ENCODE measurements at regions not wholly inside any gene's neighbourhood (a gene's known extent, or its start where the extent isn't known, plus 50 kb on each side); places are given as distances from the start of the nearest gene placed in this dataset.

DNA sequence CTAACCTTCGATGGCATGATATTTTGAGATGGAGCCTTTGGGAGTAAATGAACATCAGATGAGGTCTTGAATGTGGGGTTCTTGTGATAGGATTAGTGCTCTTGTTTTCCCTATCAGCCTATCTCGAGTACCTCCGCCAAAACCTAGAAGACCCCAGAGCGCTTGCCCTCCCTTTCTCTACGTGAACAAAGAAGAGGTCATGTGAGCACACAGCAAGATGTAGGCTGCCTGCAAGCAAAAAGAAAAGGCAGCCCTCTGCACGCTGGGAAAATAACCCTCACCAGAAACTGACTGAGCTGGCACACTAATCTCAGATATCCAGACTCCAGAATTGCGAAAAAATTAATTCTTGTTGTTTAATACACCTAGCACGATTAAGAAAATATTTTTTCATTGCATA is 799.8 kb upstream of the SLC10A2 start:
- in situ Hi-C loops (cut with MboI; ENCODE audit: low sequenced_read_pairs), result no loop called here

DNA sequence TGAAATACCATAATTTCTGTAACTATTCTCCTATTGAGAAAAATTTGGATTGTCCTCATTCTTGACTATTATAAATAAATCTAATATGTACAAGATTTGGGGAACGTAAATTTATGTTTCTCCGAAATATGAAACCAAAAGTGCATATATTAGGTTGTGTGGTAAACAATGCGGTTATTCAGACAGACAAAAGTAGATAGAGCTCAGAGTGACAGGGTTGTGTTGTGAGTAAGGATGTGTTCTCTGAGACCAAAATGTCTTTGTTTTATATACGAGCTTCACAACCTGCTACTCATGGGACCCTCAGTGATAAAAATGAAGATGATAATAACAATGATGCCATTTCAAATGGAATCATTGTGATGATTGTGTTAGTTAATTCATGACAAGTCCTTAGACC is 796.3 kb upstream of the SLC10A2 start:
- in situ Hi-C loops (cut with MboI; ENCODE audit: low sequenced_read_pairs), result no loop called here

DNA sequence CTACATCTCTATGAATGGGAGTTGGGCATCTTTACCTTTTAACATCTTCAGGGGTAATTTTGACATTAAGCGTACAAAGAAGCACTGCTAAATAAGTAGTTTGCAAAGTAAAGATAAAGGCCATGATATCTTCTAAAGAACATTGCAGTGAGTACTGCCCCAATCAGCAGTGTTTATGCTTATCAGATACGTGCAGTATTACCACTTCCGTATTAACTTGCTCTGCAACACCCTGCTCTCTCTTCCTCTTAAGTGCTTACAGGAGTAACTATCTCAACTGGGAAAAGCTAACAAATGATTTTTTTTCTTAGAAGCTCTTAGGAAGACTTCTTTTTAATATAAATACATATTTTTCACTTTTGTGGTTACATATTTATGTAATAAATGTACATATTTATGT is 793.7 kb upstream of the SLC10A2 start:
- in situ Hi-C loops (cut with MboI; ENCODE audit: low sequenced_read_pairs), result no loop called here

DNA sequence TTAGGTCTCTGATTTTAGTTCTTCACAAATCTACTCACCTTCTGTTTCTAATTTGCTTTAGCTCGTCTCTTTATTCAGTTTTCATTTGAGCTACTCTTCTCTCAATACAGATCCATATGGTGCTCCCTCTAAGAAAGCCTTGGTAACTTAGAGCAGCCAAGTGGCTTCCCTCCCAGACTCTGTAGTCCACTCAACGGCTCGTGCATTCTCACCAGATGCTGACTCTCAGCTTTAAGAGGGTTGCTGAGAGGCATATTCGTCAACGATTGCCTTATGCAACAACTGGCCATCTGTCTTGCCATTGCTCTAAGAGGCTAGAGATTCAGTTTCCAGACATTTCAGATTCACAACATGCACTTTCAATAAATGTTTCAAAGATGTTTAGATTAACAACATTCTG is 785.8 kb upstream of the SLC10A2 start:
- in situ Hi-C loops (cut with MboI; ENCODE audit: low sequenced_read_pairs), result no loop called here

DNA sequence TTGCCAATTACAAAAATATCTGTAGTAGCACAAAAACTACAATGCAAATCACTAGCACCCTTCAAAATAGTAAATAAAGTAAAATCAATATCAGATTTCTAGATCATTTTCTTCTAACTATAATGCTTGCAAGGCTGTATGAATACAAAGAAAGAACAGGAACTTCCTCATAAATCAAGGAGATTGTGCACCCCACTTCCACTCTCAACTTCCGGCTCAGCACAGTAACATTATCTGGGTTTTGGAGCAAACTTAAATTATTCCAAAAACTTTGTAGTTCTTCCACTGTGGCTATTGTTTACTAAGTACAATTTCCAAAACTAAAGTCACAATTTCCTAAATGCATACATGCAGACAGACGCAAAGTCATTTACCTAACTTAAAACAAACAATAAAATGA is 778.3 kb upstream of the SLC10A2 start:
- in situ Hi-C loops (cut with MboI; ENCODE audit: low sequenced_read_pairs), result no loop called here

DNA sequence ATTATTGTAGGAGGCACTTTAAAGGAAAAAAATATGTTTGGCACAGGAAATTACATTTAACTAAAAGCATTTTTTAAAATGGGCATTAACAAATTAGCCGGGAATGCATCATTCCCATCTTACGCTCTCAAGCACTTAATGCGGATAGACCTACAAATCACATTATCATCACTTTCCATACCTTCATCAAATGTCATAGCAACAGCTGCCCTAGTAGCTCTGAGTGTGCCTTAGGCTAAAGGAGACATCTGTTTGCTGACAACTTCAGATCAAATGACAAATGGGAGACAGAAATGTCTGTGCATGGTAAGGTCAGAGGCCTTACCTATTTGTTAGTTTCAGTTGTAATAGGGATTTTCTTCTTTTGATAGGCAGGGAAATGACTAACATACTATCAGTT is 773.2 kb upstream of the SLC10A2 start:
- in situ Hi-C loops (cut with MboI; ENCODE audit: low sequenced_read_pairs), result no loop called here

DNA sequence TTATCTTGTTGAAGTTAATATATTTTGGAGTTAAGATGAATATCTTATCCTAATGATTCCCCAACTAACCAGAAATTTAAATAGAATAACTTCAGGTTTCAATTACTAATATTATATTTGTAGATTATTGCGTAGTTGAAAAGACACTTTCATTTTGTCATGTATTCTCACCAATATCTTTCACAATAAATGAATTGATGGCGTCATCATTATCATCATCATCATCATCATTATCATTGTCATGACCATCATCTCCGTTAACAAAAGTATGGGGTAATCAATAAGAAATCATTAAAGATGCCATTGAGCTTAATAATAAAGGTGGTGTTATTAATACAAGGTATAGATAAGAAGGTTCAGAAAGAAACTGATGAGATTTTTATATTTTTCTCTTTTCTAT is 768.8 kb upstream of the SLC10A2 start:
- in situ Hi-C loops (cut with MboI; ENCODE audit: low sequenced_read_pairs), result no loop called here

DNA sequence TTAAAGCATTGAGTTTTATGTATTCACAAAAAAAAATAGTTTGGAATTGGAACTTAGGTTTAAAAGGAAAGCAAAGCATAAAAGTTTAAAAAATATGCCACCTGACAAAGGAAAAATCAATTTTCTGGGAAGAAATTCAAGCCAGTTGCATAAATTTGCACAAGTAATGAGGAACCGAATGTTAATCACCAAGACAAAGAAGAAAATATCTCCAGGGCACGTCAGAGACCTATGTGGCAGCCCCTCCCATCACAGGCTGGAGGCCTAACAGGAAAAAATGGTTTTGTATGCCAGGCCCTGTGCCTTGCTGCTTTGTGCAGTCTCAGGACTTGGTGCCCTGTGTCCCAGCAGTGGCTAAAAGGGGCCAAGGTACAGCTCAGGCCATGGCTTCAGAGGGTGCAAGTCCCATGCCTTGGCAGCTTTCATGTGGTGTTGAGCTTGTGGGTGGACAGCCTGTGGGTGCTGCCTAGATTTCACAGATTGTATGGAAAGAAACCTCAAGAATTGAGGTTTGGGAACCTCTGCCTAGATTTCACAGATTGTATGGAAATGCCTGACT is 767.2 kb upstream of the SLC10A2 start:
- in situ Hi-C loops (cut with MboI; ENCODE audit: low sequenced_read_pairs), result no loop called here

DNA sequence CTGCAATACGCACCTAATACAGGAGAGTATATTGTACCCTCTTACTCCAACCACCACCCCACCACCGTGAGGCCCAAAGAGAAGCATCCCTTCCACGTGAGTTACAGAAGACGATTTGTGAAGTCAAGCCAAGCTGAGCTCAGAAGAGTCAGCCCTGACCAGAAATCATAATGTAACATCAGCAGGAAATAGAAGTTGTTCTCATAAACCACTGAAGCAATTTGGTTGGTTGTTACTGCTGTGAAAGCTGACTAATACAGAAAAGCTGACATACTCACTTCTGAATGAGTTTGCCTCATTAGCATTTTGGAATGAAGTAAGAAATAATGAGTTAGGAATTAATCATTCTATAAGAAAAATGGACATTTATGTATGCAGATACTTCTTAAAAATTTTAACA is 749.4 kb upstream of the SLC10A2 start:
- in situ Hi-C loops (cut with MboI; ENCODE audit: low sequenced_read_pairs), result no loop called here

DNA sequence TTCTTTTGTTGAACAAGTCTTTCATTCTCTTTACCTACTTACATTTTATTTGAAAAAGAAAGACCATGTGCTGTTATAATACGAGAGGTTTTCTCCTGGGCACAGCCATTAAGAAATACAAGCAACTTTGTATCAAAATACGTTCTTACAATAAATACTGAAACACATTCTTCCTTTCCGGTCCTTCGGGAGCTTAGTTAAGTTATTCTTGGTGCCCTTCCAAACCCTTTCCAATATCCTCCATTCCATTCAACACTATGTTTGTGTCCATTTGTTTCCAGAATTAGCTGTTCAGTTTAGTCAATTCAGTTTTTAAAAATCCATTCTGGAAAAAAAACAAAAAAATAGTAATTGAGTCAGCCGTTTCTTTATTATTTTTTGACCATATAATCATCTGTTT is 746.8 kb upstream of the SLC10A2 start:
- in situ Hi-C loops (cut with MboI; ENCODE audit: low sequenced_read_pairs), result no loop called here

DNA sequence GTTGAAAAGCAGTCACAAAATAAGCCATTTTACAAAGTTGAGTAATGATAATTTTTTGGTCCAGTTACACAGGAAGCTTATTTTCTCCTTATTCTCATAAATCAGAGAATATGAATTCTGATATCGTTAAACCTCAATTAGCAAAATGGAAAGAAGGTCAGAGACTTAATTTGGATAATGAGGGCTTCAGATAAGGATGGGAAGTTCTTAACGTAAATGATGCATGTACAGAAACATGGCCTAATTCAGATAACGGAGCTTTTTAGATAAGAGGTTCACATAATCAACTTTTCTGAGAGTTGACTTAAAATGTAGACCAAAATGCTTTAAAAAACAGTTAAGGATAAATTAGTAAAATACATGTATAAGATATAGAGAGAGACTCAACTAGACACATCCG is 746.3 kb upstream of the SLC10A2 start:
- in situ Hi-C loops (cut with MboI; ENCODE audit: low sequenced_read_pairs), result no loop called here

DNA sequence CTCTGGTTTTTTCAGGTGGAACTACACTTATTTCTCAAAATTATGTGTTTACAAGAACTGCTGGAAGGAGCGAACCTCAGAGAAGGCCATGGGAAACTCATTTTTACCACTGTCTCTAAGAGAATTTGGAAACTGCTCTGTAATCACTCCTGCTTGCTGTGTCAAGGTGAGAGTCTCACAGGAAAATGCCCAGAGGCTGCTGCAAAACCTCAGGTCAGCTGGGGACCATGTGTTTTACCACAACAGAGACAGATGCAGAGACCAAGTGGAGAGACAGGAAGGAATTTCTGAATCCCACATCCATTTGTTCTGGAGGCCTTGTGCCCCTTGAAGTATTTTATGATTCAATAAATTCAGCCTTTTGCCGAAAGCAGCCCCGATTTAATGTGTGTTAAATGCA is 743.8 kb upstream of the SLC10A2 start:
- in situ Hi-C loops (cut with MboI; ENCODE audit: low sequenced_read_pairs), result no loop called here

DNA sequence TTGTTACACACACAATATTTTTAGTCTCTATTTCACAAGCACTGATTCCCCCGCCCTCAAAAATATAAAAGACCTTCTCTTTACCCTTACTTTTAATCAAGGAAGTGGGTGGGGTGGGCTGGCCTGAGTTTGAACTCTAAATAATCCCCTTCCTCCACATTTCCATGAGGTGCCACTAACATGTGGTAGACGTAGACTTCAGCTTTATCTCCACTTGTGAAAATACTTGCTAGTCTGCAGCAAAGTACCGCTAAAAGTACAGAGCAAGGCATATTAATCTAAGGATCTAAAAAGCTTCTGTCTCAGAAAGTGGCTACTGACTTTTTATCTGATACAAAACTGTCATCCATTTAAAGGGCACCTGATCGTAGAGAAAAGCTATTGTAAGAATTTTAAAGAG is 739.6 kb upstream of the SLC10A2 start:
- in situ Hi-C loops (cut with MboI; ENCODE audit: low sequenced_read_pairs), result no loop called here

DNA sequence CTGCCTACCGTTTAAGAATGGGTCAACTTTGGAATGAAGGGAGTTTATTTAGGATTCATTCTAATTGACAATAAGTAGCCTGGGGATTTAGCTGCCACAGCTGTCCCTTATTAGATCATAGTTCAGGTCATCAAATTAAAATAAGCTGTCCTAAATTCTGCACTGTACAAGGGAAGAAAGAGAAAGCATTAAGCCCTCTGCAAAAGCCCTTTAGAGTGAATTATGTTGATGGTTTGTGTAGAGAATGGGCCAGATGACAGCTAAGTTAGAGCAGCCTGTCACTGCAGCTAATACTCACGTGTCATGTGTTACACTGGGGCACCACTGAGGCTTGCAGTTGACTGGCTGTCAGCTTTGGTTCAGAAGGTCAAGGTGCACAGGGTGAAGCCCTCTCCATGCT is 737.1 kb upstream of the SLC10A2 start:
- in situ Hi-C loops (cut with MboI; ENCODE audit: low sequenced_read_pairs), result no loop called here

DNA sequence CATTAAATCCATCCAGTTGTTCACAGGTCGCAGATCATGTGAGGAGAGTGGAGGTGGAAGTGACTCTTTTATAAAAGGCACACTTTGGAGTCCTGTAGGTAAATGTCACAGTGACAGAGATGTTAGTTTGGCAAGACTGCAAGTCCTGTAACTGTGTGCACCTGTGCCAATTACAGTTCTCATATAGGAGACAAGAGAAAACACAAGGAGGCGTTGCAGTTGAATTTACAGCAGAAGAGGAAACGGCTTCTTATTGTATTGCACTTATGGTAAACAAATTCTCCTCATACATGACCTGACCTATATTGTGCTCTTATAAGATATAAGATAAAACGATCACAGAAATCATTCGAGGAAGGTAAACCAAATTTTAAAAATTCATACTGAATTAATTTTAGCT is 732.8 kb upstream of the SLC10A2 start:
- in situ Hi-C loops (cut with MboI; ENCODE audit: low sequenced_read_pairs), result no loop called here

DNA sequence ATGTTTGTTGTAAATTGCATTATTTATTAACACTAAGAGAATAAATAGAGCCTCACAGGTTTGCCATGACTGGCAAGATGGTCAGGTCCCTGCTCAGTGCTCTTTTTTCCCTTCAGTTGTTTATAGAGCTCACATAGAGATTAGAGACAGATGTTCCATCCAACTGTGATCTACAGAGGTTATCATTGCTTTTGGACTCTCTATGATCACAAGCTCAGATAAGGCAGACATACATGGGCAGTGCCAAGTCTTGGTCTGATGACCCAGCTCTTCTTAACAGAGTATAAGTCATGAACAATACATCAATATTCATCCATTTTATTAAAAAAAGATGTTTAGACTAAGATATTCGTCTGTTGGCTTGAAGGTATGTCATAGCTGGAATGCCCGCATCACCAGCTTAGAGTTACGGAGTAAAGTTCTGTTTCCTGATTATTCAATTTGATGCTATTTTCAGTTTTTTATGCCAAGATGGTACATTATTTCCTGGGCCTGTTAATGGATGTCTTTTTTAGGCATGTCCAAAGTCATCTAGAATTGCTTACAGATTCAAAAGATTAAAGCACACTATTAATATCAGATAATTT is 729.8 kb upstream of the SLC10A2 start:
- in situ Hi-C loops (cut with MboI; ENCODE audit: low sequenced_read_pairs), result no loop called here

DNA sequence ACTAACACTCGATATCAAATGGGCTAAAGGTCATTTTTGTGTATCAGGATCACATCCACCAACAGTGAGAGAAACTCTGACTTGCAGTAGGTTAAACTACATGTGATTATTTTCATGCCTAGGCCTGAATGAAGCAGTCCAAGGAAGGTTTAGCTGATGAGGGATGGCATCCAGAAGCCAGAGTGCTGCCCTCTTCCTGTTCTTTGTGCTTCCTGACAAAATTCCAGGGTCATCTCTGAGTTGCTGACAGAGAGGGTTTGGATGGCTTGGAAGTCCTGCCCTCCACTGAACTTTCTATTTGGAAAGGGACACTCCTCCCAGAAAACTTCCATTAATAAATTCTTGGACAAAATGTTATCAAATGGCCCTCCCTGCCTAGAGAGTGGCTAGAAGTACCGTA is 728.3 kb upstream of the SLC10A2 start:
- in situ Hi-C loops (cut with MboI; ENCODE audit: low sequenced_read_pairs), result no loop called here

DNA sequence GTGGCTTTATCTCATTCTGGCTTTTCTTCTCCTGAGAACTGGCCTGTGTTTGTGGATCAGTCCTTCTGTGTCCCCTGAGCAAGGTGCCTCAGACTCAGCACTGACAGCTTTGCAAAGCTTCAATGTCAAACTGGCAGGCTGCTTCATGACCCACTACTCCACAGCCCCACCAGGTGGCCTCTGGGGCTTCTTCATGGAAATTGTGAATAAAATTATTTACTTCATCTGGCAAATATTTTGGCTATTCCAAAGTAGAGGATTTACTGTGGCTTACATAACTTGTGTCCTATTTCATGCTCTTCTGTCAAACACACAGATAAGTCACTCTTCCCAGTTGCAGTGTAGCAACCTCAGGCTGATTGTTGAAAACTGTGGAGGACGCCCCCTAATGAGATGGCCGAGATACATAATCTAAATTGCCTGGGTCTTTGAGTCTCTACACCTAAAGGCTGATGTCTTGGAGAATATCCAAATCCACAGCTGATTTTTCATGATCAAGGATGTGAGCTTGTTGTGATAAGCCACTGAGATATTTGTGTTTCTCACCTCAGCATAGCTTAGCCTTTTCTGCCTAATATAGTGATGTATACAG is 721.9 kb upstream of the SLC10A2 start:
- in situ Hi-C loops (cut with MboI; ENCODE audit: low sequenced_read_pairs), result no loop called here

DNA sequence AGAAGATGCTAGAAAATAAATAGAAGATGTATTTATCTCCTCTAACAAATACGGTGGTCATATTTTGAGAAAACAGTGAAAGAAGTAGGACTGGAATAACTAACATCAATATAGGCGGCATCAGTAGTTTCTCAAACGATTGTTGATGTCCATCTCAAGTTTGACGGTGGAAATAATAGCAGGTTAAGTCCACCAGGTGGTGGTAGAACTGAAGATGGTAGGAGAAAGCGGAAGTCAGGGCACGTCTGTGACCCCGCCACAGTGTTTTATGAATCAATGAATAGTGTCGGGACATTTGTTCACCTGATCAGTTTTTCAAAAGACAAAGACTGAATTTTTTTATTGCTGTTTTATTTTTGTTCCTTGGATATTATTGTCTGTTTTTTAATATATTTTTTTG is 706.4 kb upstream of the SLC10A2 start:
- in situ Hi-C loops (cut with MboI; ENCODE audit: low sequenced_read_pairs), result no loop called here

DNA sequence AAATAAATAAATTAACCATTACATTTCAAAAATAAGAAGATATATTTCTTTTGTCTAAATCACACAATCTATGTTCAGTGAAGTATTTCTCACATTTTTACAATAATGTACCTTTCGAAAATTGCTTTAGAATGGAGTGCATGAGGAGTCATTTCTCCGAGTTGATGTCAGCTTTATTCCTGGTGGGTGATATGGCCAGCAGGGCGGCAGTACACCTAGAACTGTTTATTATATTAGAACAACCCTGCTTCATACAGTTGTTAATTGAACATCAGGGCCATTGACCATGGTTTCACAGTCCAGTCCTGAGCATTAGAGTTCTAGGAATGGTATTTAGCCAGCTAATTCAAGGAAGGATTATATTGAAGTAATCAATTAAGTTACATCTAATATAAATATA is 696.3 kb upstream of the SLC10A2 start:
- in situ Hi-C loops (cut with MboI; ENCODE audit: low sequenced_read_pairs), result no loop called here

DNA sequence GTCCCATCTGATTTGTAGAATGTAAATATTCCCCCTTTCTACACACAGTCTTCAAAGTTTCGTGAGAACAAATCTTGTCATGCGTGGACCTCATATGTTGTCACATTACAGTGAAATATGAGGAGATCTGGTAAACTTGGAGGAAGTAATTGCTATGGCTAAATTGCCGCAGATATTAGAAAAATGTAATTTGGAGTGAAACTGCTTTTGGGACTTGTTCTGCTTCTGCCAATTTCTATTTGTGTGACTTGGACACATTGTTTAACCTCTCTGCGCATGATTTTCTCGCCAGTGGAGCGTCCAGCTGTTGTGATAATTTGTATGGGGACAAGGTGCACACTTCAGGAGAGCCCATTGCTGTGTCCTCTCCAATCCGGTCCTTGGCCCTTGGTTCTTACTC is 693.1 kb upstream of the SLC10A2 start:
- in situ Hi-C loops (cut with MboI; ENCODE audit: low sequenced_read_pairs), result no loop called here

DNA sequence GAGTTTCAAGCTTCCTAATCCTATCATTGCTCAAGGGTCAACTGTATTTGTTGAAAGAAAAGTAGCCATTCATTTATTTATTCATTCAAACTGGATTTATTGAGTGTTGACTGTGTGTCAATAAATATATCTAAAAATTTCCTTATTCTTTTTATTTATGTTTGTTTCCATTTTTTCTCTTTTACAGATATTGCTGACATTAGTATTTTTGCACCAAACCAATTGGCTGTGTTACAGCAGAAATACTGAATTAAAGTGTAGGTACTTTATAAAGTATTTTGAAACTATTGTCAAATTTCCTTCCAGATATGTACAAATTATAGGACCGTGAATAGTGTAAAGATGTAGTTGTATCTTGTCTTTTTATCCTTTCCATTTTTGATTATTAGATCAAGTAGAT is 692.0 kb upstream of the SLC10A2 start:
- in situ Hi-C loops (cut with MboI; ENCODE audit: low sequenced_read_pairs), result no loop called here

DNA sequence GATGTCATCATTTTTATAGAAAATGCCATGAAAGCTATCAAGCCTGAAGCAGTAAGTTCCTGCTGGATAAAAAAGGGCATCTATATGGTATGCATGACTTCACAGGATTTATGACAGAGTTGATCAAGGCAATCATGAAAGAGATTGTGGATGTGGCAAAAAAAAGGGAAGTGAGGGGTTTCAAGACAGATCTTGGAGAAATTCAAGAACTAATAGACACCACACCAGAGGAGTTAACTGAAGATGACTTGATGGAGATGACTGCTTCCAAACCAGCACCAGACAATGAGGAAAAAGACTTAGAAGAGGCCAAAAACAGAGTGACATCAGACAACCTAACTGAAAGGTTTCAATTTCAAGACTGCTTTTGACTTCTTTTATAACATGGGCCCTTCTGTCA is 691.1 kb upstream of the SLC10A2 start:
- in situ Hi-C loops (cut with MboI; ENCODE audit: low sequenced_read_pairs), result no loop called here
